ENCODE measurements at regions not wholly inside any gene's neighbourhood (a gene's known extent, or its start where the extent isn't known, plus 50 kb on each side); places are given as distances from the start of the nearest gene placed in this dataset.

- H3K4me1 ChIP-seq (ENCODE audit: insufficient read depth, low read length, poor library complexity, severe bottlenecking) = no peaks in the 10 kb centered on the region
- no peaks in the 10 kb centered on the region for H4K20me1 ChIP-seq (ENCODE audit: insufficient read depth, low read length)
- no peaks in the 10 kb centered on the region for H3K9me2 ChIP-seq (ENCODE audit: insufficient read depth, low read length)
- CTCF ChIA-PET (ENCODE audit: unreplicated experiment) = no interaction called here
- TF ChIP-seq EZH2phosphoT487 (IDR thresholded peaks at IDR 0.05; ENCODE audit: borderline replicate concordance, low read depth, low read length) = no peak
- TF ChIP-seq CTCF (conservative IDR thresholded peaks at IDR 0.05; ENCODE audit: low read length) = no peak
- no peak overlapping the region for H3K27ac ChIP-seq (ENCODE audit: low read depth, low read length, poor library complexity, severe bottlenecking)
- no peaks in the 10 kb centered on the region for H3K9me3 ChIP-seq (ENCODE audit: low read length)
- POLR2A ChIA-PET = no interaction called here
- no peak for DNase-seq (ENCODE audit: low spot score)
- H3K79me2 ChIP-seq (ENCODE audit: insufficient read depth, low read depth, low read length) = no peaks in the 10 kb centered on the region
- H3K4me3 ChIP-seq (ENCODE audit: low read depth, low read length, poor library complexity, severe bottlenecking) = no peak overlapping the region
- H2AFZ ChIP-seq (ENCODE audit: low read length) = no peak overlapping the region
- no peaks in the 10 kb centered on the region for H3K36me3 ChIP-seq (ENCODE audit: insufficient read depth, low read length)
- no TSS peak for BruUV-seq (replicated peaks)
- intact Hi-C loops (cut with micrococcal nuclease; ENCODE audit: unreplicated experiment) = no loop called here
- no peak overlapping the region for H3K4me2 ChIP-seq (ENCODE audit: low read length)
These were observed 290.4 kb downstream of the TMEM167A start for GRCh38 chr5:82786748-82787147.

GRCh38 chr5:82785882-82786509 is 291.2 kb downstream of the TMEM167A start:
- intact Hi-C loops (cut with micrococcal nuclease; ENCODE audit: unreplicated experiment) = no loop called here
- H3K9me3 ChIP-seq (ENCODE audit: low read length) = no peaks in the 10 kb centered on the region
- no peaks in the 10 kb centered on the region for H3K9me2 ChIP-seq (ENCODE audit: insufficient read depth, low read length)
- no peak overlapping the region for H2AFZ ChIP-seq (ENCODE audit: low read length)
- no peak for DNase-seq (ENCODE audit: low spot score)
- no TSS peak for BruUV-seq (replicated peaks)
- TF ChIP-seq CTCF (conservative IDR thresholded peaks at IDR 0.05; ENCODE audit: low read length) = no peak
- TF ChIP-seq EZH2phosphoT487 (IDR thresholded peaks at IDR 0.05; ENCODE audit: borderline replicate concordance, low read depth, low read length) = no peak
- H4K20me1 ChIP-seq (ENCODE audit: insufficient read depth, low read length) = no peaks in the 10 kb centered on the region
- POLR2A ChIA-PET = no interaction called here
- H3K79me2 ChIP-seq (ENCODE audit: insufficient read depth, low read depth, low read length) = no peaks in the 10 kb centered on the region
- no peaks in the 10 kb centered on the region for H3K4me1 ChIP-seq (ENCODE audit: insufficient read depth, low read length, poor library complexity, severe bottlenecking)
- no peaks in the 10 kb centered on the region for H3K36me3 ChIP-seq (ENCODE audit: insufficient read depth, low read length)
- H3K27ac ChIP-seq (ENCODE audit: low read depth, low read length, poor library complexity, severe bottlenecking) = no peak overlapping the region
- H3K4me2 ChIP-seq (ENCODE audit: low read length) = no peak overlapping the region
- CTCF ChIA-PET (ENCODE audit: unreplicated experiment) = no interaction called here
- no peak overlapping the region for H3K4me3 ChIP-seq (ENCODE audit: low read depth, low read length, poor library complexity, severe bottlenecking)

GRCh38 chr5:82785456-82785855 is 291.7 kb downstream of the TMEM167A start:
- POLR2A ChIA-PET = no interaction called here
- Histone ChIP-seq H3K27ac (ENCODE audit: low read depth, low read length, poor library complexity, severe bottlenecking) (no peak overlapping the region), H3K9me3 (ENCODE audit: low read length) (no peaks in the 10 kb centered on the region), H3K36me3 (ENCODE audit: insufficient read depth, low read length) (no peaks in the 10 kb centered on the region), H4K20me1 (ENCODE audit: insufficient read depth, low read length) (no peaks in the 10 kb centered on the region), H3K9me2 (ENCODE audit: insufficient read depth, low read length) (no peaks in the 10 kb centered on the region), H3K4me3 (ENCODE audit: low read depth, low read length, poor library complexity, severe bottlenecking) (no peak overlapping the region), H3K4me2 (ENCODE audit: low read length) (no peak overlapping the region), H2AFZ (ENCODE audit: low read length) (no peak overlapping the region), H3K79me2 (ENCODE audit: insufficient read depth, low read depth, low read length) (no peaks in the 10 kb centered on the region), H3K4me1 (ENCODE audit: insufficient read depth, low read length, poor library complexity, severe bottlenecking) (no peaks in the 10 kb centered on the region)
- TF ChIP-seq CTCF (conservative IDR thresholded peaks at IDR 0.05; ENCODE audit: low read length) = no peak
- TF ChIP-seq EZH2phosphoT487 (IDR thresholded peaks at IDR 0.05; ENCODE audit: borderline replicate concordance, low read depth, low read length) = no peak
- DNase-seq (ENCODE audit: low spot score) = no peak
- no TSS peak for BruUV-seq (replicated peaks)
- intact Hi-C loops (cut with micrococcal nuclease; ENCODE audit: unreplicated experiment) = no loop called here
- CTCF ChIA-PET (ENCODE audit: unreplicated experiment) = no interaction called here
